H1 (cell line): ENCODE measurements at regions not wholly inside any gene's neighbourhood (a gene's known extent, or its start where the extent isn't known, plus 50 kb on each side); places are given as distances from the start of the nearest gene placed in this dataset.

ENCODE experiments used
- BRCA1 ChIP-seq: IDR thresholded peaks from 2 replicates; pipeline ENCODE4 v1.6.1; 2012; ENCODE audit warnings: low read depth, low read length, improper control_type of control experiment
- CBX5 ChIP-seq: fragments of 300-800, 300-1000 bp; sonication (generic); IDR thresholded peaks from 2 replicates; pipeline ENCODE4 v1.7.1; 2016; ENCODE audit warnings: antibody characterized with exemption, low read length, low read depth
- EZH2 ChIP-seq: fragments of 200-600 bp; sonication (generic); IDR thresholded peaks from 2 replicates; pipeline ENCODE4 v1.7.1; 2012; ENCODE audit warnings: low read depth, mild to moderate bottlenecking, moderate library complexity, low read length, inconsistent platforms; ENCODE audit not compliant: severe bottlenecking
- GABPA ChIP-seq: IDR thresholded peaks from 2 replicates; pipeline ENCODE4 v1.6.1; 2011; ENCODE audit warnings: mild to moderate bottlenecking, low read length, moderate library complexity, borderline replicate concordance; ENCODE audit not compliant: insufficient read depth
- KDM5A ChIP-seq: fragments of 200-600 bp; IDR thresholded peaks from 2 replicates; pipeline ENCODE4 v1.7.1; 2012; ENCODE audit warnings: mild to moderate bottlenecking, low read length, inconsistent platforms, mixed read lengths
- MAFK ChIP-seq: IDR thresholded peaks from 2 replicates; pipeline ENCODE4 v1.6.1; 2012; ENCODE audit warnings: low read depth, mild to moderate bottlenecking, improper control_type of control experiment, low read length
- POLR2A ChIP-seq, 2 experiments: IDR thresholded peaks; 1 replicate in 1 of 2; 2 replicates in 1 of 2; pipeline ENCODE4 v1.6.1; 2011; ENCODE audit warnings: low read depth in 2 of 2, low read length in 2 of 2, mild to moderate bottlenecking in 2 of 2; ENCODE audit errors: control extremely low read depth in 1 of 2
- RFX5 ChIP-seq: IDR thresholded peaks from 2 replicates; pipeline ENCODE4 v1.6.1; 2011; ENCODE audit warnings: low read depth, low read length, improper control_type of control experiment, borderline replicate concordance
- SP1 ChIP-seq: IDR thresholded peaks from 2 replicates; pipeline ENCODE4 v1.6.1; 2011; ENCODE audit warnings: low read depth, low read length
- TBP ChIP-seq: IDR thresholded peaks from 2 replicates; pipeline ENCODE4 v1.6.1; 2011; ENCODE audit warnings: low read depth, low read length, improper control_type of control experiment
- TF ChIP-seq, protein P1 (sequence below), 3 experiments: IDR thresholded peaks; 1 replicate in 2 of 3; 2 replicates in 1 of 3; pipeline versions ENCODE4 v1.5.1 to v1.6.1; 2011; ENCODE audit warnings: low read length in 3 of 3, mild to moderate bottlenecking in 3 of 3, inconsistent platforms in 2 of 3, low read depth in 1 of 3, moderate library complexity in 1 of 3; ENCODE audit not compliant: insufficient read depth in 1 of 3; ENCODE audit errors: control extremely low read depth in 1 of 3

DNA sequence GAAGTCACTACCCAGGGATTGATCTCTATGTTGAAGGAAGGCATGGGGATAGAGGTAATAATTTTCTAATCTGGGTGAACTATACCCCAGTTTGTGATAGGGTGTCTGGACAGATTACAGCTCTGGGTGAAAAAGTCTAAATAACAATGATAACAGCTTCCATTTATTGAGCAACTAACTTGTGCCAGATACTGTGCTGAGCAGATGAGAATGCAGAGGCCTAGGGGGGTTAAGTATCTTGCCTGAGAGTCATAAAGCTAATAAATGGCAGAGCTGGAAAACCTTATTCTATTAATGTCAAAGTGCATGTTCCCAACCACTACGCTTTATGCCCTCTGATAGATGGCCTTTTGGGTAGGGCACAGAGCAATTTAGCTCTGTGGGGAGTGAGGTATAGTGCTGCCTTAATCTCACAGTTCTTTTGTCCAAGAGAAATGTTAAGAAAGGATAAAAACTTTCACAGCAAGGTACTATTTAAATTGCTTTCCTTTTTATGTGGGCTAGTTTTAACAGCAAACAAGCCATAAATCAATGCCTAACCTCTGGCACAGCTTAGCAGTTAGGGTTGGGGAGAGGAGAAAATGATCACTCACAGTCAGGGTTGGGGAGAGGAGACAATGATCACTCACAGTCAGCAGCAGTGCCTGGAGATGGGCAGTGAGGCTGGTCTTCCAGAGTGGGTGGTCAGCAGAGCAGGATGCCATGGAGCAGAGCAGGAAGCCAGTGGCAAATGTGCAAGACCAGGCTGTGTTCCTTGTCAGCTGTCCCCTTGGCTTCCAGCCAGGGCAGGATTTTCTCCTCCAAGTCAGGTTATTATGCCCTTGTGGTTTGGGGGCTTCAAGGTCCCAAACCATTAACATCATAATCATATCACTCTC, 187.0 kb downstream of the CARTPT start:
- TF ChIP-seq, protein P1, sequence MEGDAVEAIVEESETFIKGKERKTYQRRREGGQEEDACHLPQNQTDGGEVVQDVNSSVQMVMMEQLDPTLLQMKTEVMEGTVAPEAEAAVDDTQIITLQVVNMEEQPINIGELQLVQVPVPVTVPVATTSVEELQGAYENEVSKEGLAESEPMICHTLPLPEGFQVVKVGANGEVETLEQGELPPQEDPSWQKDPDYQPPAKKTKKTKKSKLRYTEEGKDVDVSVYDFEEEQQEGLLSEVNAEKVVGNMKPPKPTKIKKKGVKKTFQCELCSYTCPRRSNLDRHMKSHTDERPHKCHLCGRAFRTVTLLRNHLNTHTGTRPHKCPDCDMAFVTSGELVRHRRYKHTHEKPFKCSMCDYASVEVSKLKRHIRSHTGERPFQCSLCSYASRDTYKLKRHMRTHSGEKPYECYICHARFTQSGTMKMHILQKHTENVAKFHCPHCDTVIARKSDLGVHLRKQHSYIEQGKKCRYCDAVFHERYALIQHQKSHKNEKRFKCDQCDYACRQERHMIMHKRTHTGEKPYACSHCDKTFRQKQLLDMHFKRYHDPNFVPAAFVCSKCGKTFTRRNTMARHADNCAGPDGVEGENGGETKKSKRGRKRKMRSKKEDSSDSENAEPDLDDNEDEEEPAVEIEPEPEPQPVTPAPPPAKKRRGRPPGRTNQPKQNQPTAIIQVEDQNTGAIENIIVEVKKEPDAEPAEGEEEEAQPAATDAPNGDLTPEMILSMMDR (IDR thresholded peaks at IDR 0.05; ENCODE audit: control extremely low read depth in 1 of 3, insufficient read depth in 1 of 3, low read depth in 1 of 3, low read length in 3 of 3), result no peak
- TF ChIP-seq POLR2A (IDR thresholded peaks at IDR 0.05; ENCODE audit: control extremely low read depth in 1 of 2, low read depth in 2 of 2, low read length in 2 of 2) (no peak), GABPA (no peak), BRCA1 (no peak), MAFK (no peak), SP1 (no peak), KDM5A (no peak), RFX5 (no peak), CBX5 (no peak), EZH2 (no peak), TBP (no peak)
